ENCODE measurements at regions not wholly inside any gene's neighbourhood (a gene's known extent, or its start where the extent isn't known, plus 50 kb on each side); places are given as distances from the start of the nearest gene placed in this dataset.
"Not testable (repeated sequence)": the region's sequence is repeated elsewhere in the genome, so short reads cannot be mapped to it uniquely, and the experiment has no call there.

DNA sequence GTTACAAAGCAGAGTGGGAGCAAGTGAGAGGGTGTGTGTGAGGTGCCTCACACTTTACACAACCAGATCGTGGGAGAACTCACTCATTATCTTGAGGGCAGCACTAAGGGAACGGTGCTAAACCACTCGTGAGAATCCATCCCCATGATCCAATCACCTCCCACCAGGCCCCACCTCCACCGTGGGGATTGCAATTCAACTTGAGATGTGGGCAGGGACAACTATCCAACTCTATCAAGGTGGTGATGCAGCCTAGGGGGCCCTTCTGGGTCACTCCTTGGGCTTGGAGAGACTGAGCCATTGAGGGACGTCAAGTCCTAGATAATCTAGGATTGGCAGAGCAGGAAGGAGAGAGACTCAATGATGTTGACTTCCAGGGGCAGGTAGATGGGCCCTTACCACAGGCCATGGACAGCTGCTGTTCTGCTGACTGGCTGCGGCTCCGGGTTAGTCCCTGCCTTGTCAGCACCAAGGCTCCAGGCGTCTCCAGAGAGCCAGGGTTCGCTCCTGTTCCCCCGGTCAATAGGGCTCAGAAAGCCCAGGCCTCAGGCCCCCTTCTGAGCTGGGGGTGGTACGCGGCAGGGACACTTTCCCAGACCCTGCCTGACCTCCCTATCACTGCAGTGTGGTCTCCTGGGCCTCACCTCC is 193.2 kb upstream of the HS6ST1 start:
- H3K4me3 ChIP-seq (ENCODE audit: low read length in 2 of 2), result no peak overlapping the region
- DNase-seq (ENCODE audit: low read depth in 6 of 9, low spot score in 9 of 9), result no peak

DNA sequence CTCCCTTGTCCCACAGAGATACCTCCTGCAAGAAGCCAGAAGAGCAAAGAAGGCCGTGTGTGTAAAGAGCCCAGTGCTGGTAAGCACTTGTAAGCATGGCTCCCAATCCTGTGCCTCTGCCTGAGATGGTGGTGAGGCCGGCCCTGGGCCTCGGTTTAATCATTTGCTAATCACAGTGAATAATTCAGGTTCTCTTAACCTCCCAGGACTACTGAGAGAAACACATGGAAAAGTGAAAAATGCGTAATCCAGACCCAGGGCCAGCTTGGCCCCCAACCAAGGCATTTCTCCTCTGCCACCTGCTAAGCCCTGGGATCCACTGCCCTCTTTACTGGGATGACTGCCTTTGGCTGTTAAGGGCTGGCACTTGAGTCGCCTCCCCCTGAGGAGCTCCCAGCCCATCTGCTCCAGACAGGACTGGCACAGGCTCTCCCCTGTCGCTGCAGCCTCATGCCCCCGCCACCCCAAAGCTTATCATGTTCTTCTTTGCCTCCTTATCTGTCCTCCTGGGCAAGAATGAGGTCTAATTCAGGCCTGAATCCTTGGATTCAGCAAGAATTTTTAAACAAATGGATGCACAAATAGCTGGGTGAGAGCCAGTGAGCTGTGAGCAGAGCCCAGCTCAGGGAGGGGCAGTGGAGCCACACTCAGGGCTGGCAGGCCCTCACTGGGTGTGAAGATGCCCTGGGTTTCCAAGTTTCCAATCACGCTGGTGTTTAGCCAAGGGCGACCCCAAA is 193.9 kb upstream of the HS6ST1 start:
- DNase-seq (ENCODE audit: low read depth in 6 of 9, low spot score in 9 of 9), result no peak
- Histone ChIP-seq H3K4me1 (ENCODE audit: control insufficient read depth in 2 of 2, insufficient read depth in 2 of 2, low read length in 2 of 2) (peaks cover 9 to 23% of the 10 kb centered on the region in 2 donors), H3K9me3 (ENCODE audit: control insufficient read depth in 2 of 2, insufficient read depth in 1 of 2, low read length in 1 of 2) (no peaks in the 10 kb centered on the region), H3K27ac (ENCODE audit: low read depth in 1 of 2, low read length in 1 of 2) (no peak overlapping the region), H3K27me3 (ENCODE audit: control insufficient read depth in 2 of 2, insufficient read depth in 1 of 2, low read length in 1 of 2) (no peaks in the 10 kb centered on the region), H3K4me3 (ENCODE audit: low read length in 2 of 2) (no peak overlapping the region), H3K36me3 (ENCODE audit: control insufficient read depth in 2 of 2, insufficient read depth in 2 of 2, low read length in 1 of 2) (no peaks in the 10 kb centered on the region)
- 97% methylated on average over 9 of the region's 9 CpGs for WGBS

More for the DNA sequence above, 193.2 kb upstream of the HS6ST1 start:
- Histone ChIP-seq H3K27me3 (ENCODE audit: control insufficient read depth in 2 of 2, insufficient read depth in 1 of 2, low read length in 1 of 2) (no peaks in the 10 kb centered on the region), H3K9me3 (ENCODE audit: control insufficient read depth in 2 of 2, insufficient read depth in 1 of 2, low read length in 1 of 2) (no peaks in the 10 kb centered on the region), H3K27ac (ENCODE audit: low read depth in 1 of 2, low read length in 1 of 2) (no peak overlapping the region), H3K36me3 (ENCODE audit: control insufficient read depth in 2 of 2, insufficient read depth in 2 of 2, low read length in 1 of 2) (no peaks in the 10 kb centered on the region), H3K4me1 (ENCODE audit: control insufficient read depth in 2 of 2, insufficient read depth in 2 of 2, low read length in 2 of 2) (peaks cover 9 to 23% of the 10 kb centered on the region in 2 donors)
- WGBS, result 96% methylated on average over 12 of the region's 12 CpGs

GRCh38 chr2:128513116-128513960 is 194.7 kb upstream of the HS6ST1 start:
- H3K27ac ChIP-seq (ENCODE audit: low read depth in 1 of 2, low read length in 1 of 2), result no peak overlapping the region
- peaks cover 9 to 23% of the 10 kb centered on the region in 2 donors for H3K4me1 ChIP-seq (ENCODE audit: control insufficient read depth in 2 of 2, insufficient read depth in 2 of 2, low read length in 2 of 2)
- H3K4me3 ChIP-seq (ENCODE audit: low read length in 2 of 2), result no peak overlapping the region
- H3K36me3 ChIP-seq (ENCODE audit: control insufficient read depth in 2 of 2, insufficient read depth in 2 of 2, low read length in 1 of 2), result no peaks in the 10 kb centered on the region
- H3K27me3 ChIP-seq (ENCODE audit: control insufficient read depth in 2 of 2, insufficient read depth in 1 of 2, low read length in 1 of 2), result no peaks in the 10 kb centered on the region
- no peak for DNase-seq (ENCODE audit: low read depth in 6 of 9, low spot score in 9 of 9)
- no peaks in the 10 kb centered on the region for H3K9me3 ChIP-seq (ENCODE audit: control insufficient read depth in 2 of 2, insufficient read depth in 1 of 2, low read length in 1 of 2)
- 97% methylated on average over 12 of the region's 12 CpGs for WGBS

DNA sequence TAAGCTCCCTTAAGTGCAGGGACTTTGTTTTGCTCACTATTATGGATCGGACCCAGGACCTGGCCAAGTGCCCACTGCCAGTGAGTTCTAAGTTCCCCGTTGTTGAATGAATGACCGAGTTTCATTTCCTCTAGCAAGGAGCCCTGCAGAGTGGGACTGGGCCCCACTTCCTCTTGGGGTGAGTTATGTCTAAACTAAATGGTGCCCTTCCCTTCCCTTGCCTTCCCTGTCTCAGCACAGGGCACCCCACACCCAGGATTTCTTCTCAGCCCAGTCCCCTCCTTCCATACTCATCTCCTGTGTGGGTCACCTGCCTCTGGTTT is 195.3 kb upstream of the HS6ST1 start:
- DNase-seq (ENCODE audit: low read depth in 6 of 9, low spot score in 9 of 9), result no peak
- H3K4me3 ChIP-seq (ENCODE audit: low read length in 2 of 2), result no peak overlapping the region
- no peaks in the 10 kb centered on the region for H3K9me3 ChIP-seq (ENCODE audit: control insufficient read depth in 2 of 2, insufficient read depth in 1 of 2, low read length in 1 of 2)
- H3K4me1 ChIP-seq (ENCODE audit: control insufficient read depth in 2 of 2, insufficient read depth in 2 of 2, low read length in 2 of 2), result peaks cover 9 to 23% of the 10 kb centered on the region in 2 donors
- H3K27me3 ChIP-seq (ENCODE audit: control insufficient read depth in 2 of 2, insufficient read depth in 1 of 2, low read length in 1 of 2), result no peaks in the 10 kb centered on the region
- no peak overlapping the region for H3K27ac ChIP-seq (ENCODE audit: low read depth in 1 of 2, low read length in 1 of 2)
- 41% methylated on average over 3 of the region's 3 CpGs for WGBS
- H3K36me3 ChIP-seq (ENCODE audit: control insufficient read depth in 2 of 2, insufficient read depth in 2 of 2, low read length in 1 of 2), result no peaks in the 10 kb centered on the region

- WGBS, result 96% methylated on average over 13 of the region's 13 CpGs
- no peak overlapping the region for H3K4me3 ChIP-seq (ENCODE audit: low read length in 2 of 2)
- H3K4me1 ChIP-seq (ENCODE audit: control insufficient read depth in 2 of 2, insufficient read depth in 2 of 2, low read length in 2 of 2), result peaks cover 13 to 24% of the 10 kb centered on the region in 2 donors
- H3K9me3 ChIP-seq (ENCODE audit: control insufficient read depth in 2 of 2, insufficient read depth in 1 of 2, low read length in 1 of 2), result no peaks in the 10 kb centered on the region
- H3K36me3 ChIP-seq (ENCODE audit: control insufficient read depth in 2 of 2, insufficient read depth in 2 of 2, low read length in 1 of 2), result no peaks in the 10 kb centered on the region
- H3K27me3 ChIP-seq (ENCODE audit: control insufficient read depth in 2 of 2, insufficient read depth in 1 of 2, low read length in 1 of 2), result no peaks in the 10 kb centered on the region
- H3K27ac ChIP-seq (ENCODE audit: low read depth in 1 of 2, low read length in 1 of 2), result no peak overlapping the region
- no peak for DNase-seq (ENCODE audit: low read depth in 6 of 9, low spot score in 9 of 9)
Measured at GRCh38 chr2:128514555-128514955, 195.9 kb upstream of the HS6ST1 start.

DNA sequence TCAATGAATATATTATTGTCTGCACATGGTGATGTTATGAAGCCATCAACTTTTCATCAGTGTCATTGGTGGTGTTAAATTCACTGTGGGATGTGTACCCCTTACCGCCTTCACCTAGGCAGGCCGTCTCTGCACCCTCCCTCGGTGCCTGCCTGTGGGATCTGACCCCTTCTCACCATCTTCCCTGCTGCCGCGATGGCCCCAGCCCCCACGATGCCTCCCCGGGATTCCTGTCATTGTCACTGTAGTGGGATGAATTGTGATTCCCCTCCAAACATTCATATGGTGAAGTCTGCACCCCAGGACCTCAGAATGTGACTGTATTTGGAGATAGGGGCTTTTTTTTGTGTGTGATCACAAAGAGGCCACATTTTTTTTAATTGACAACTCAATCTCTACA is 198.3 kb upstream of the HS6ST1 start:
- Histone ChIP-seq H3K4me3 (ENCODE audit: low read length in 2 of 2) (no peak overlapping the region), H3K4me1 (ENCODE audit: control insufficient read depth in 2 of 2, insufficient read depth in 2 of 2, low read length in 2 of 2) (peaks cover 32 to 41% of the 10 kb centered on the region in 2 donors), H3K27ac (ENCODE audit: low read depth in 1 of 2, low read length in 1 of 2) (no peak overlapping the region), H3K9me3 (ENCODE audit: control insufficient read depth in 2 of 2, insufficient read depth in 1 of 2, low read length in 1 of 2) (peaks cover 0 to 4% of the 10 kb centered on the region in 2 donors), H3K36me3 (ENCODE audit: control insufficient read depth in 2 of 2, insufficient read depth in 2 of 2, low read length in 1 of 2) (no peaks in the 10 kb centered on the region), H3K27me3 (ENCODE audit: control insufficient read depth in 2 of 2, insufficient read depth in 1 of 2, low read length in 1 of 2) (no peaks in the 10 kb centered on the region)
- 97% methylated on average over 7 of the region's 7 CpGs for WGBS
- no peak for DNase-seq (ENCODE audit: low read depth in 6 of 9, low spot score in 9 of 9)

- H3K36me3 ChIP-seq (ENCODE audit: control insufficient read depth in 2 of 2, insufficient read depth in 2 of 2, low read length in 1 of 2); H3K27me3 ChIP-seq (ENCODE audit: control insufficient read depth in 2 of 2, insufficient read depth in 1 of 2, low read length in 1 of 2); DNase-seq (ENCODE audit: low read depth in 6 of 9, low spot score in 9 of 9); H3K9me3 ChIP-seq (ENCODE audit: control insufficient read depth in 2 of 2, insufficient read depth in 1 of 2, low read length in 1 of 2); H3K27ac ChIP-seq (ENCODE audit: low read depth in 1 of 2, low read length in 1 of 2); H3K4me3 ChIP-seq (ENCODE audit: low read length in 2 of 2): not testable (repeated sequence)
- peaks cover 40 to 49% of the 10 kb centered on the region in 2 donors for H3K4me1 ChIP-seq (ENCODE audit: control insufficient read depth in 2 of 2, insufficient read depth in 2 of 2, low read length in 2 of 2)
- 97% methylated on average over 16 of the region's 16 CpGs for WGBS
Measured at GRCh38 chr2:128519028-128519427, 200.4 kb upstream of the HS6ST1 start.

DNA sequence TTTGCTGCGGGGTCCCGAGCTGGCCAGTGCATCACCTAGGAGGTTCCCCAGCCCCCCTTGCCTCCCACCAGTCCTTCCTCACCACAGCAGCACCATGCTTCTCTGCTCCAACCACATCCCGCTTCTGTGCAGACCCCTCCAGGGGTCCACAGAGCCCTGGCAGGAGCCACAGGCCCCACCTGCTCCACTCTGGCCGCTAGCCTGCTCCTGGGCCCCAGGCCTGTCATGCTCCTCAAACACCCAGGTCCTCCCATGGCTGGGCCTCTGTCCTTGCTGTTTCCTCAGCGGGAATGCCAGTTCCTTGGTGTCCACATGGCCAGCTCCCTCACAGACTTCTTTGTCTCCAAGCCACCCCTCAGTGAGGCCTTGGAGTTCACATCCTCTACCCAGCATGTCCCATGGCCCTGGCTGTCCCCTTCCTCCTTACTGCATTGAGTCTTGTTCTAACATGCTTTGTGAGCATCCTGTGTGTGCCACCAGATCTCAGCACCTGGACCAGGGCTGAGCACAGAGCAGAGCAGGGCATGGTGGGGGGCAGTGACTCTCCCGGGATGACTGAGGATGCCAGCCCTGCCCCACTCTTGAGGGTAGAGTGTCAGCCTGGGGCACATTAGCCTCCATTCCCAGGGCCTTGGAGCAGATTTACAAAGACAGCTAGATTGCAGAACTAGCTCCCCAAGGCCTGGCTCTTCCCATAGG is 201.0 kb upstream of the HS6ST1 start:
- no peaks in the 10 kb centered on the region for H3K27me3 ChIP-seq (ENCODE audit: control insufficient read depth in 2 of 2, insufficient read depth in 1 of 2, low read length in 1 of 2)
- no peak overlapping the region for H3K4me3 ChIP-seq (ENCODE audit: low read length in 2 of 2)
- WGBS, result 93% methylated on average over 6 of the region's 6 CpGs
- no peak for DNase-seq (ENCODE audit: low read depth in 6 of 9, low spot score in 9 of 9)
- H3K4me1 ChIP-seq (ENCODE audit: control insufficient read depth in 2 of 2, insufficient read depth in 2 of 2, low read length in 2 of 2), result peaks cover 39 to 43% of the 10 kb centered on the region in 2 donors
- no peak overlapping the region for H3K27ac ChIP-seq (ENCODE audit: low read depth in 1 of 2, low read length in 1 of 2)
- no peaks in the 10 kb centered on the region for H3K36me3 ChIP-seq (ENCODE audit: control insufficient read depth in 2 of 2, insufficient read depth in 2 of 2, low read length in 1 of 2)
- H3K9me3 ChIP-seq (ENCODE audit: control insufficient read depth in 2 of 2, insufficient read depth in 1 of 2, low read length in 1 of 2), result peaks cover 1 to 7% of the 10 kb centered on the region in 2 donors

Data from thymus (tissue), 11 donors.